ENCODE measurements at regions not wholly inside any gene's neighbourhood (a gene's known extent, or its start where the extent isn't known, plus 50 kb on each side); places are given as distances from the start of the nearest gene placed in this dataset.

GRCh38 chr2:129378186-129378585, 601.3 kb upstream of the RAB6C start:
- Histone ChIP-seq H3K4me1 (ENCODE audit: low read length) (no peaks in the 10 kb centered on the region), H3K27me3 (replicated peaks; ENCODE audit: insufficient read depth, low read length) (no peaks in the 10 kb centered on the region), H3K27ac (ENCODE audit: low read length) (no peak overlapping the region), H3K9ac (ENCODE audit: low read length) (no peak overlapping the region), H4K20me1 (ENCODE audit: insufficient read depth, low read length) (no peaks in the 10 kb centered on the region), H3K9me3 (replicated peaks; ENCODE audit: insufficient read depth, low read length) (no peaks in the 10 kb centered on the region), H3F3A (ENCODE audit: insufficient read depth, low read length) (no peaks in the 10 kb centered on the region), H3K4me2 (ENCODE audit: low read depth, low read length) (no peak overlapping the region), H3K9me2 (replicated peaks; ENCODE audit: insufficient read depth, low read length) (no peaks in the 10 kb centered on the region), H3K36me3 (replicated peaks; ENCODE audit: insufficient read depth, low read length) (no peaks in the 10 kb centered on the region), H2AFZ (ENCODE audit: low read length) (no peak overlapping the region), H3K4me3 (ENCODE audit: low read length) (no peak overlapping the region), H3K79me2 (ENCODE audit: low read length) (no peaks in the 10 kb centered on the region)
- DNase-seq, result no peak
- TF ChIP-seq EZH2phosphoT487 (IDR thresholded peaks at IDR 0.05; ENCODE audit: low read length) (no peak), CTCF (IDR thresholded peaks at IDR 0.05; ENCODE audit: low read length) (no peak), EZH2 (optimal IDR thresholded peaks at IDR 0.05; ENCODE audit: low read depth, low read length) (no peak)

- no peak overlapping the region for H3K4me2 ChIP-seq (ENCODE audit: low read depth, low read length)
Measured at GRCh38 chr2:129379411-129379810, 600.1 kb upstream of the RAB6C start.

GRCh38 chr2:129381789-129382188, 597.7 kb upstream of the RAB6C start:
- DNase-seq, result no peak
- no peak overlapping the region for H2AFZ ChIP-seq (ENCODE audit: low read length)
- H3K4me3 ChIP-seq (ENCODE audit: low read length), result no peak overlapping the region
- no peaks in the 10 kb centered on the region for H3K9me2 ChIP-seq (replicated peaks; ENCODE audit: insufficient read depth, low read length)
- no peaks in the 10 kb centered on the region for H4K20me1 ChIP-seq (ENCODE audit: insufficient read depth, low read length)
- TF ChIP-seq EZH2phosphoT487 (IDR thresholded peaks at IDR 0.05; ENCODE audit: low read length) (no peak), CTCF (IDR thresholded peaks at IDR 0.05; ENCODE audit: low read length) (no peak)
- H3K36me3 ChIP-seq (replicated peaks; ENCODE audit: insufficient read depth, low read length), result no peaks in the 10 kb centered on the region
- no peaks in the 10 kb centered on the region for H3K79me2 ChIP-seq (ENCODE audit: low read length)
- no peak overlapping the region for H3K9ac ChIP-seq (ENCODE audit: low read length)
- H3K4me2 ChIP-seq (ENCODE audit: low read depth, low read length), result no peak overlapping the region
- no peaks in the 10 kb centered on the region for H3K4me1 ChIP-seq (ENCODE audit: low read length)
- H3K27me3 ChIP-seq (replicated peaks; ENCODE audit: insufficient read depth, low read length), result no peaks in the 10 kb centered on the region
- no peak overlapping the region for H3K27ac ChIP-seq (ENCODE audit: low read length)
- no peaks in the 10 kb centered on the region for H3K9me3 ChIP-seq (replicated peaks; ENCODE audit: insufficient read depth, low read length)
- no peaks in the 10 kb centered on the region for H3F3A ChIP-seq (ENCODE audit: insufficient read depth, low read length)

More at GRCh38 chr2:129379411-129379810, 600.1 kb upstream of the RAB6C start:
- Histone ChIP-seq H3K9me2 (replicated peaks; ENCODE audit: insufficient read depth, low read length) (no peaks in the 10 kb centered on the region), H3K79me2 (ENCODE audit: low read length) (no peaks in the 10 kb centered on the region), H3K4me1 (ENCODE audit: low read length) (no peaks in the 10 kb centered on the region), H3K9me3 (replicated peaks; ENCODE audit: insufficient read depth, low read length) (no peaks in the 10 kb centered on the region), H3K27ac (ENCODE audit: low read length) (no peak overlapping the region), H3K4me3 (ENCODE audit: low read length) (no peak overlapping the region), H3K36me3 (replicated peaks; ENCODE audit: insufficient read depth, low read length) (no peaks in the 10 kb centered on the region), H3K27me3 (replicated peaks; ENCODE audit: insufficient read depth, low read length) (no peaks in the 10 kb centered on the region), H3F3A (ENCODE audit: insufficient read depth, low read length) (no peaks in the 10 kb centered on the region), H4K20me1 (ENCODE audit: insufficient read depth, low read length) (no peaks in the 10 kb centered on the region), H2AFZ (ENCODE audit: low read length) (no peak overlapping the region), H3K9ac (ENCODE audit: low read length) (no peak overlapping the region)
- DNase-seq, result no peak
- TF ChIP-seq CTCF (IDR thresholded peaks at IDR 0.05; ENCODE audit: low read length) (no peak), EZH2phosphoT487 (IDR thresholded peaks at IDR 0.05; ENCODE audit: low read length) (no peak), EZH2 (optimal IDR thresholded peaks at IDR 0.05; ENCODE audit: low read depth, low read length) (no peak)
